ENCODE measurements at regions not wholly inside any gene's neighbourhood (a gene's known extent, or its start where the extent isn't known, plus 50 kb on each side); places are given as distances from the start of the nearest gene placed in this dataset.

DNA sequence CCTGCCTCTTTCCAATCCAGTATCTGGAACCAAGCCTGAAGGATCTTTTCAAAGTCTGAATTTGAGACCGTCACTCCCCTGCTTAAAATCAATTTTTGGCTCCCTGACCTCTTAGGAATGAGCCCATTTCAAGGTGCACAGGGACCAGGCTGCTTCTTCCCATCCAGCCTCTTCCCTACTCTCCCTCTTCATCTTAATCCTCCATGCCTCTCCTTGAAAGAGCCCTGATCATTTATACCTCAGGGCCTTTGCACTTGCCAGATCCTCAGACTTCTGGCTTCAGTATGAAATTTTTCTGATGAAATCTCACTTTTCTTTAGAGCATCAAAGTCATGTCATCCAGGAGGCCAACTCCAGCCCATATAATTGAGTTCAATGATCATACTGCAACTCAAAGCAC is 399.5 kb upstream of the CELF2 start:
- TF ChIP-seq, protein P1, sequence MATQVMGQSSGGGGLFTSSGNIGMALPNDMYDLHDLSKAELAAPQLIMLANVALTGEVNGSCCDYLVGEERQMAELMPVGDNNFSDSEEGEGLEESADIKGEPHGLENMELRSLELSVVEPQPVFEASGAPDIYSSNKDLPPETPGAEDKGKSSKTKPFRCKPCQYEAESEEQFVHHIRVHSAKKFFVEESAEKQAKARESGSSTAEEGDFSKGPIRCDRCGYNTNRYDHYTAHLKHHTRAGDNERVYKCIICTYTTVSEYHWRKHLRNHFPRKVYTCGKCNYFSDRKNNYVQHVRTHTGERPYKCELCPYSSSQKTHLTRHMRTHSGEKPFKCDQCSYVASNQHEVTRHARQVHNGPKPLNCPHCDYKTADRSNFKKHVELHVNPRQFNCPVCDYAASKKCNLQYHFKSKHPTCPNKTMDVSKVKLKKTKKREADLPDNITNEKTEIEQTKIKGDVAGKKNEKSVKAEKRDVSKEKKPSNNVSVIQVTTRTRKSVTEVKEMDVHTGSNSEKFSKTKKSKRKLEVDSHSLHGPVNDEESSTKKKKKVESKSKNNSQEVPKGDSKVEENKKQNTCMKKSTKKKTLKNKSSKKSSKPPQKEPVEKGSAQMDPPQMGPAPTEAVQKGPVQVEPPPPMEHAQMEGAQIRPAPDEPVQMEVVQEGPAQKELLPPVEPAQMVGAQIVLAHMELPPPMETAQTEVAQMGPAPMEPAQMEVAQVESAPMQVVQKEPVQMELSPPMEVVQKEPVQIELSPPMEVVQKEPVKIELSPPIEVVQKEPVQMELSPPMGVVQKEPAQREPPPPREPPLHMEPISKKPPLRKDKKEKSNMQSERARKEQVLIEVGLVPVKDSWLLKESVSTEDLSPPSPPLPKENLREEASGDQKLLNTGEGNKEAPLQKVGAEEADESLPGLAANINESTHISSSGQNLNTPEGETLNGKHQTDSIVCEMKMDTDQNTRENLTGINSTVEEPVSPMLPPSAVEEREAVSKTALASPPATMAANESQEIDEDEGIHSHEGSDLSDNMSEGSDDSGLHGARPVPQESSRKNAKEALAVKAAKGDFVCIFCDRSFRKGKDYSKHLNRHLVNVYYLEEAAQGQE (IDR thresholded peaks at IDR 0.05): no peak
- TF ChIP-seq, protein P2, sequence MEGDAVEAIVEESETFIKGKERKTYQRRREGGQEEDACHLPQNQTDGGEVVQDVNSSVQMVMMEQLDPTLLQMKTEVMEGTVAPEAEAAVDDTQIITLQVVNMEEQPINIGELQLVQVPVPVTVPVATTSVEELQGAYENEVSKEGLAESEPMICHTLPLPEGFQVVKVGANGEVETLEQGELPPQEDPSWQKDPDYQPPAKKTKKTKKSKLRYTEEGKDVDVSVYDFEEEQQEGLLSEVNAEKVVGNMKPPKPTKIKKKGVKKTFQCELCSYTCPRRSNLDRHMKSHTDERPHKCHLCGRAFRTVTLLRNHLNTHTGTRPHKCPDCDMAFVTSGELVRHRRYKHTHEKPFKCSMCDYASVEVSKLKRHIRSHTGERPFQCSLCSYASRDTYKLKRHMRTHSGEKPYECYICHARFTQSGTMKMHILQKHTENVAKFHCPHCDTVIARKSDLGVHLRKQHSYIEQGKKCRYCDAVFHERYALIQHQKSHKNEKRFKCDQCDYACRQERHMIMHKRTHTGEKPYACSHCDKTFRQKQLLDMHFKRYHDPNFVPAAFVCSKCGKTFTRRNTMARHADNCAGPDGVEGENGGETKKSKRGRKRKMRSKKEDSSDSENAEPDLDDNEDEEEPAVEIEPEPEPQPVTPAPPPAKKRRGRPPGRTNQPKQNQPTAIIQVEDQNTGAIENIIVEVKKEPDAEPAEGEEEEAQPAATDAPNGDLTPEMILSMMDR (IDR thresholded peaks at IDR 0.05): no peak
